Endothelial cell of umbilical vein (primary cell): ENCODE measurements at regions not wholly inside any gene's neighbourhood (a gene's known extent, or its start where the extent isn't known, plus 50 kb on each side); places are given as distances from the start of the nearest gene placed in this dataset.

ENCODE experiments used
- BruUV-seq: library from RNA; stranded (reverse); fragments of 400-500 nt; replicated peaks from 2 replicates; lab custom pipeline; 2021; lab: Mats Ljungman, UMichigan
- CTCF ChIA-PET: fragments of 300-600, 350-600 bp; sonication (Branson Sonifier 250); formaldehyde crosslinking; loops from one replicate; lab custom pipeline; 2021; ENCODE audit warnings: antibody characterized with exemption, inconsistent platforms; lab: Charles Lee
- POLR2A ChIA-PET: fragments of 300-600, 350-600 bp; sonication (Branson Sonifier 250); formaldehyde crosslinking; loops from one replicate; lab custom pipeline; 2021; ENCODE audit warnings: antibody characterized with exemption, inconsistent platforms; lab: Charles Lee
- DNase-seq: peaks from one replicate; pipeline ENCODE4 v3.0.0-alpha.2; 2011; ENCODE audit warnings: low read depth, low spot score
- FAIRE-seq: peaks from 2 replicates; lab custom pipeline; 2011; peaks lifted over from hg19 to GRCh38; lab: Jason Lieb, UNC
- H2AFZ ChIP-seq: 2 replicates; pipeline ENCODE4 v1.6.0; 2012; ENCODE audit warnings: low read depth, low read length, control low read depth, inconsistent platforms
- H3K27ac ChIP-seq: 2 replicates; pipeline ENCODE4 v1.5.1; 2011; ENCODE audit warnings: low read depth, mild to moderate bottlenecking, control low read depth, low read length, moderate library complexity; ENCODE audit not compliant: insufficient read depth
- H3K27me3 ChIP-seq, 2 experiments: 2 replicates each; pipeline versions ENCODE4 v1.6.0 to v1.6.1; 2011; ENCODE audit warnings: low read length in 2 of 2, mixed read lengths in 1 of 2; ENCODE audit not compliant: control insufficient read depth in 2 of 2, insufficient read depth in 2 of 2
- H3K36me3 ChIP-seq, 2 experiments: 2 replicates in 1 of 2; 3 replicates in 1 of 2; pipeline ENCODE4 v1.5.1; 2011; ENCODE audit warnings: low read length in 2 of 2, mild to moderate bottlenecking in 1 of 2, moderate library complexity in 1 of 2; ENCODE audit not compliant: control insufficient read depth in 2 of 2, insufficient read depth in 2 of 2; ENCODE audit errors: extremely low read depth in 1 of 2
- H3K4me1 ChIP-seq: 3 replicates; pipeline ENCODE4 v1.5.1; 2011; ENCODE audit warnings: mild to moderate bottlenecking, low read length; ENCODE audit not compliant: control insufficient read depth, insufficient read depth; ENCODE audit errors: extremely low read depth
- H3K4me2 ChIP-seq: 2 replicates; pipeline ENCODE4 v1.6.1; 2011; ENCODE audit warnings: low read length, control low read depth, mixed read lengths; ENCODE audit not compliant: insufficient read depth
- H3K4me3 ChIP-seq, 3 experiments: fragments of 200-600 bp in 1 of 3; sonication (generic), shearing (Covaris generic) in 1 of 3; replicated peaks in 1 of 3; 2 replicates each; pipeline ENCODE4 v1.5.1; 2011 to 2016; ENCODE audit warnings: control low read depth in 3 of 3, low read length in 3 of 3, mild to moderate bottlenecking in 2 of 3, inconsistent platforms in 1 of 3, low read depth in 1 of 3, moderate library complexity in 1 of 3; ENCODE audit not compliant: insufficient read depth in 1 of 3
- H3K79me2 ChIP-seq: 2 replicates; pipeline ENCODE4 v1.6.0; 2012; ENCODE audit warnings: low read length, inconsistent platforms; ENCODE audit not compliant: control insufficient read depth, insufficient read depth
- H3K9ac ChIP-seq: replicated peaks from 2 replicates; pipeline ENCODE3; 2011; ENCODE audit warnings: low read length, control low read depth; ENCODE audit not compliant: insufficient read depth; ENCODE audit errors: extremely low read depth
- H3K9me1 ChIP-seq: replicated peaks from 3 replicates; pipeline ENCODE4 v1.6.0; 2011; ENCODE audit warnings: mild to moderate bottlenecking, low read length; ENCODE audit not compliant: control insufficient read depth, insufficient read depth; ENCODE audit errors: extremely low read depth
- H3K9me3 ChIP-seq: replicated peaks from 2 replicates; pipeline ENCODE4 v1.5.1; 2012; ENCODE audit warnings: low read length, inconsistent platforms; ENCODE audit not compliant: control insufficient read depth, insufficient read depth
- H4K20me1 ChIP-seq: replicated peaks from 2 replicates; pipeline ENCODE3; 2011; ENCODE audit warnings: mild to moderate bottlenecking, low read length; ENCODE audit not compliant: control insufficient read depth, insufficient read depth; ENCODE audit errors: extremely low read depth
- EZH2 ChIP-seq: IDR thresholded peaks from 2 replicates; pipeline ENCODE4 v1.6.1; 2012; ENCODE audit warnings: borderline replicate concordance, low read depth, mild to moderate bottlenecking, moderate library complexity, low read length, inconsistent platforms; ENCODE audit not compliant: severe bottlenecking
- FOS ChIP-seq: IDR thresholded peaks from 2 replicates; pipeline ENCODE4 v1.6.1; 2011; ENCODE audit warnings: mild to moderate bottlenecking, low read length, moderate library complexity, borderline replicate concordance; ENCODE audit not compliant: insufficient read depth
- GATA2 ChIP-seq: IDR thresholded peaks from 2 replicates; pipeline ENCODE4 v1.7.0; 2011; ENCODE audit warnings: low read depth, mild to moderate bottlenecking, moderate library complexity, mixed read lengths, low read length; ENCODE audit not compliant: insufficient read length, insufficient read depth
- JUN ChIP-seq: IDR thresholded peaks from 2 replicates; pipeline ENCODE4 v1.6.1; 2011; ENCODE audit warnings: borderline replicate concordance, low read depth; ENCODE audit not compliant: insufficient read length, insufficient read depth
- MYC ChIP-seq: IDR thresholded peaks from one replicate; pipeline ENCODE4 v1.6.1; 2011; ENCODE audit warnings: mild to moderate bottlenecking, low read depth, low read length
- POLR2A ChIP-seq: IDR thresholded peaks from 2 replicates; pipeline ENCODE4 v1.6.1; 2012; ENCODE audit warnings: low read depth, mild to moderate bottlenecking, control low read depth, low read length
- POLR2AphosphoS5 ChIP-seq: IDR thresholded peaks from 2 replicates; pipeline ENCODE4 v1.6.1; 2012; ENCODE audit warnings: low read depth, mild to moderate bottlenecking, control low read depth, low read length, moderate library complexity; ENCODE audit not compliant: insufficient read depth
- dilution Hi-C: fragments of 300-500 bp; cut with MboI; formaldehyde crosslinking; loops from one replicate; pipeline ENCODE4 v1.15.0; 2019; ENCODE audit warnings: low sequenced_read_pairs; ENCODE audit not compliant: extremely low pct_ligation_motif_present
- intact Hi-C: fragments of 100-400 bp; cut with micrococcal nuclease; formaldehyde crosslinking; loops from one replicate; pipeline ENCODE4 v1.10.0; 2022
- TF ChIP-seq, protein P1 (sequence below), 2 donors: IDR thresholded peaks; 1 replicate in 1 of 2; 2 replicates in 1 of 2; pipeline ENCODE4 v1.5.1; 2011; ENCODE audit warnings: low read length in 2 of 2, mild to moderate bottlenecking in 2 of 2, moderate library complexity in 2 of 2, control low read depth in 1 of 2, inconsistent platforms in 1 of 2, low read depth in 1 of 2; ENCODE audit not compliant: insufficient read depth in 1 of 2; ENCODE audit errors: extremely low read depth in 1 of 2
- TF ChIP-seq, protein P2 (sequence below): IDR thresholded peaks from 2 replicates; pipeline ENCODE4 v1.6.1; 2011; ENCODE audit not compliant: insufficient read depth, insufficient read length

DNA sequence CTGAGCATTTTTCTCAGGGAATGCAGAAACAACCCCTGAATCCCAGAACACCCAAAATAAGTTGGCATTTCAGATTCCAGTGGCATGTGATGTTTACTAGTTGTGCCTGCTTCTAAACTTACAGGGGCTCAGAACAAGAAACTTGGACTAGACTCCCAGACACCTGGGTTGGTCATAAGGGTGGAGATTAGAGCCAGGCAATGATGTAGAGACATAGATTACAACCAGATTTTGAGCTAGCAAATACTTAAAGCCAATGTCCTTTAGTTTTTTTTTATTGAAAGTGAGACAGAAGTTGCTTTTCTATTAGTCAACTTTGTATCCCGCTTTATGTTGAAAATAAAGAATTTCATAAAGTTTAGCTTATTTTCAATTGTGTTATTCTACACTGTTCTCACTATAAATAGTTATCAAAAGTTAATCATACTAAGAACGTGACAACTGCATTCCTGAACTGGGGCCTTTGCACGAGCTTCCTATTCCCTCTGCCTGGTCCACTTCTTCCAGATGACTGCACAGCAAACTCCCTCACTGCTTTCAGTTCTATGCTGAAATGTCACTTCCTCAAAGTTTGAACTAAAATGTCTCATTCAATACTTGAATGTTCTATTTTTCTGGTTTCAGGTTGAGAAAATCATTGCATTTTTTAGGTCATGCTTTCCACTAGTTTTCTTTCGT, 224.7 kb upstream of the PPP1R2C start:
- CTCF ChIA-PET = no interaction called here
- Histone ChIP-seq H3K27ac (no peak overlapping the region), H3K27me3 (no peaks in the 10 kb centered on the region), H4K20me1 (no peaks in the 10 kb centered on the region), H3K4me1 (peaks cover 3% of the 10 kb centered on the region), H3K9me3 (no peaks in the 10 kb centered on the region), H3K4me3 (no peak overlapping the region), H3K79me2 (no peaks in the 10 kb centered on the region), H2AFZ (no peak overlapping the region), H3K36me3 (no peaks in the 10 kb centered on the region), H3K9me1 (no peaks in the 10 kb centered on the region), H3K4me2 (no peak overlapping the region), H3K9ac (no peak overlapping the region)
- no peak for FAIRE-seq
- BruUV-seq = no TSS peak
- POLR2A ChIA-PET = no interaction called here
- no peak for DNase-seq
- TF ChIP-seq EZH2 = no peak
- no peak for TF ChIP-seq JUN
- TF ChIP-seq, protein P1, sequence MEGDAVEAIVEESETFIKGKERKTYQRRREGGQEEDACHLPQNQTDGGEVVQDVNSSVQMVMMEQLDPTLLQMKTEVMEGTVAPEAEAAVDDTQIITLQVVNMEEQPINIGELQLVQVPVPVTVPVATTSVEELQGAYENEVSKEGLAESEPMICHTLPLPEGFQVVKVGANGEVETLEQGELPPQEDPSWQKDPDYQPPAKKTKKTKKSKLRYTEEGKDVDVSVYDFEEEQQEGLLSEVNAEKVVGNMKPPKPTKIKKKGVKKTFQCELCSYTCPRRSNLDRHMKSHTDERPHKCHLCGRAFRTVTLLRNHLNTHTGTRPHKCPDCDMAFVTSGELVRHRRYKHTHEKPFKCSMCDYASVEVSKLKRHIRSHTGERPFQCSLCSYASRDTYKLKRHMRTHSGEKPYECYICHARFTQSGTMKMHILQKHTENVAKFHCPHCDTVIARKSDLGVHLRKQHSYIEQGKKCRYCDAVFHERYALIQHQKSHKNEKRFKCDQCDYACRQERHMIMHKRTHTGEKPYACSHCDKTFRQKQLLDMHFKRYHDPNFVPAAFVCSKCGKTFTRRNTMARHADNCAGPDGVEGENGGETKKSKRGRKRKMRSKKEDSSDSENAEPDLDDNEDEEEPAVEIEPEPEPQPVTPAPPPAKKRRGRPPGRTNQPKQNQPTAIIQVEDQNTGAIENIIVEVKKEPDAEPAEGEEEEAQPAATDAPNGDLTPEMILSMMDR (IDR thresholded peaks at IDR 0.05; ENCODE audit: extremely low read depth in 1 of 2, insufficient read depth in 1 of 2, low read depth in 1 of 2, low read length in 2 of 2) = no peak
- no peak for TF ChIP-seq GATA2
- TF ChIP-seq, protein P2, sequence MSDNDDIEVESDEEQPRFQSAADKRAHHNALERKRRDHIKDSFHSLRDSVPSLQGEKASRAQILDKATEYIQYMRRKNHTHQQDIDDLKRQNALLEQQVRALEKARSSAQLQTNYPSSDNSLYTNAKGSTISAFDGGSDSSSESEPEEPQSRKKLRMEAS = no peak
- no peak for TF ChIP-seq FOS
- no peak for TF ChIP-seq POLR2A
- no peak for TF ChIP-seq POLR2AphosphoS5
- TF ChIP-seq MYC = no peak
- intact Hi-C loops (no loop called here), dilution Hi-C loops (no loop called here)
